Left cardiac atrium (tissue), 4 donors: ENCODE measurements at regions not wholly inside any gene's neighbourhood (a gene's known extent, or its start where the extent isn't known, plus 50 kb on each side); places are given as distances from the start of the nearest gene placed in this dataset.
"Not testable (repeated sequence)": the region's sequence is repeated elsewhere in the genome, so short reads cannot be mapped to it uniquely, and the experiment has no call there.

Experiments used
- ATAC-seq, 2 donors: fragments of 200-7000 bp; cut with Tn5 transposase; one replicate each; pipeline ENCODE4 v1.9.1; 2020; ENCODE audit warnings: mild to moderate bottlenecking in 2 of 2, moderate library complexity in 2 of 2
- DNase-seq: peaks from one replicate; pipeline ENCODE4 v3.0.0-alpha.2; 2020
- intact Hi-C, 2 donors: fragments of 100-400 bp; cut with DNase I; formaldehyde crosslinking; loops; one replicate each; pipeline versions ENCODE4 v1.14.1 to v1.15.1; 2022 to 2023
- donor health status: DM: no; HTN: yes; CAD: no.
- donor health status: DM: no; HTN: yes; CAD: no; lungs with severe emphysema.
- donor health status: DM: yes; HTN: yes; CAD: no.
- donor health status: Dilated cardiomyopathy.

DNA sequence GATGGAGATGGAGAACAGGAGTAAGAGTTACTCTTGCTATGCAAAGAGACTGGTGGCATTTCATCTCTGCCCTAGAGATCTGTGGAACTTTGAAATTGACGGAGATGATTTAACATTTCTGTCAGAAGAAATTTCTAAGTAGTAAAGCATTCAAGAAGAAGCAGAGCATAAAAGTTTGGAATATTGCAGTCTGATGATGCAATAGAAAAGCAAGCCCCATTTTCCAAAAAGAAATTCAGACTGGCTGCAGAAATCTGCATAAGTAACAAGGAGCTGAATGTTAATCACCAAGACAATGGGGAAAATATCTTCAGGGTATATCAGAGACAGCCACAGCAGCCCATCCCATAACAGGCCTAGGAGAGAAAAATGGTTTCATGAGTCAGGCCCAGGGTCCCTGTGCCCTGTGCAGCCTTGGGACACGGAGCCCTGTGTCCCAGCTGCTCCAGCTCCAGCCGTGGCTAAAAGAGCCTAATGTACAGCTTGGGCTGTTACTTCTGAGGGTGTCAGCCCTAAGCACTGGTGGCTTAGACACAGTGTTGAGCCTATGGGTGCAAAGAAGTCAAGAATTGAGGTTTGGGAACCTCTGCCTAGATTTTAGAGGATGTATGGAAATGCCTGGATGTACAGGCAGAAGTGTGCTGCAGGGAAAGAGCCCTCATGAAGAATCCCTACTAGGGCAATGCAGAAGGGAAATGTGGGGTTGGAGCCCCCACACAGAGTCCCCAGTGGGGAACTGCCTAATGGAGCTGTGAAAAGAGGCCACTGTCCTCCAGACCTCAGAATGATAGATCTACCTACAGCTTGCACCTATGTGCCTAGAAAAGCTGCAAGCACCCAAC is 616.6 kb downstream of the SLC16A7 start:
- ATAC-seq (no peak), DNase-seq (no peak)
- intact Hi-C loops: no loop called here

GRCh38 chr12:60213272-60213671 is 617.4 kb downstream of the SLC16A7 start:
- ATAC-seq, DNase-seq, intact Hi-C loops: not testable (repeated sequence)

- intact Hi-C loops: no loop called here
- DNase-seq (no peak), ATAC-seq (no peak)
These were observed 620.4 kb downstream of the SLC16A7 start for GRCh38 chr12:60216226-60216625.

DNA sequence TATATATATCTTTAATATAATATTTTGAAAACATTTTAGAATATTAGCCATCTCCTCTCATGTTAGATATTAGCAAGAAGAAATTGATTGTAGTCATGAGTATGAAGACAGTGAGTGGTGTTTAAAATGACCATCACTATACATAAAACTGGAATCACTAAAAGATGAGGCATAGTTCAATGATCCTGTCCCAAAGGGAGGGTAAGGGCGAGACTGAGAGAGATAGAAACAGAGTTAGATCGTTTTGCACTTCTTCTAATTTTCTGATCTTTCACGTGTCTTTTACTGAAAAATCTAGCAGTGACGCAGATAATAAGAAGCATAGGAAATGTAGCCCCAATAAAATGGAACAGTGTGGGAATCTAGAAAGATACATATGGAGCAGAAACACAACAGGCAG is 627.4 kb downstream of the SLC16A7 start:
- ATAC-seq: no peak
- no peak for DNase-seq
- intact Hi-C loops: no loop called here

DNA sequence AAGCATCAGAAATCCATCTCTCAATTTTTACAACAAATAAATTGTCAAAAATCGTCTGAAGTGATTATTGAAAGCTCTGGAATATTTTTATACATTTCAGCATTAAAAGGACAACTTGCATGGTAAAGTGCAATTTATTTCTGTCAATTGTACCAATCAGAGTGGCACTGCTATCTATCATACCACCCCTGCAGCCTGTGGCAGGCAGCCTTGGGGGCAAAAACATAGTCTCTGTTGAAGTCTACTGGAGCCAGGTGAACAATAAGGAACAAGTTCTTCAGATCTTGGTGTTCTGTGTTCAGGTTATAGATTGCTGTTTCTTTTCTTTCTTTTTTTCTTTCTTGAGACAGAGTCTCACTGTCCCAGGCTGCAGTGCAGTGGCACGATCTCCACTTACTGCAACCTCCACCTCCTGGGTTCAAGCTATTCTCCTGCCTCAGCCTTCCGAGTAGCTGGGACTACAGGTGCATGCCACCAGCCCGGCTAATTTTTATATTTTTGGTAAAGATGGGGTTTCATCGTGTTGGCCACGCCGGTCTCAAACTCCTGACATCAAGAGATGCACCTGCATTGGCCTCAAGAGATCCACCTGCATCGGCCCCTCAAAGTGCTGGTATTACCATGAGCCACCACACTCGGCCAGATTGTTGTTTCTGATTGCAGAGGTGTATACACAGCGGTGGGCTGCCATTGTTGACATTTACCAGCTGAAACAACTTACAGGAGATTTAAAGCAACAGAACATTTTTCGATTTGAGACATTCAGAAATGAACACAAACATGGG is 629.6 kb downstream of the SLC16A7 start:
- intact Hi-C loops: no loop called here
- DNase-seq: no peak
- ATAC-seq: no peak

DNA sequence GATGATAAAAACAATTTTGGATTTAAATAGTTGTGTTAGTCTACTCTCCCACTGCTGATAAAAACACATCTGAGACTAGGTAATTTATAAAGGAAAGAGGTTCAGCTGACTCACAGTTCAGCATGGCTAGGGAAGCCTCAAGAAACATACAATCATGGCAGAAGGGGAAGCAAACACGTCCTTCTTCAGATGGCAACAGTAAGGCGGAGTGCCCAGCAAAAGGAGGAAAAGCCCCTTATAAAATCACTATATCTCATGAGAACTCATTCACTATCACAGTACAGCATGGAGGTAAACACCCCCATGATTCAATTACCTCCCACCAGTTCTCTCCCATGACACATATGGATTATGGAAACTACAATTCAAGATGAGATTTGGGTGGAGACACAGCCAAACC is 632.1 kb downstream of the SLC16A7 start:
- DNase-seq (no peak), ATAC-seq (no peak)
- intact Hi-C loops: no loop called here

GRCh38 chr12:60230056-60230455 is 634.2 kb downstream of the SLC16A7 start:
- no peak for ATAC-seq
- intact Hi-C loops: no loop called here
- no peak for DNase-seq

DNA sequence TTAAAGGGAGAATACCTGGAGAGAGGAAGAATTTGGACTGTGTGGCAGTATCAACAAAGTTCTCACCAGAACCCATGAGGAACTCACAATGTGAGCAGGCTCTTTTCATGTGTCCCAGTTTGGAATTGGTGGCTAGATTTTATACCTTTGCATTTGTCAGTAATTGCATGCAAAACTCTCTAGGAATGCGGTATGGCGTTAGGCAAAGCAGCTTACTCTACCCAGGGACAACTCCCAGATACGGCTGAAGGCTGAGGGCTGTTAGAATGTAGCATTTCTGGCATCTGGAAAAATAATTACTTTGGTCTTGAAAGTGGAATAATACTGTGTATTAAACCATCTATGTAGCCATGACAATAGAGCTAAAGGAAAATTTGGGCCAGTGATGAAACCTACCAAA is 635.5 kb downstream of the SLC16A7 start:
- intact Hi-C loops: no loop called here
- ATAC-seq: no peak
- DNase-seq: no peak

DNA sequence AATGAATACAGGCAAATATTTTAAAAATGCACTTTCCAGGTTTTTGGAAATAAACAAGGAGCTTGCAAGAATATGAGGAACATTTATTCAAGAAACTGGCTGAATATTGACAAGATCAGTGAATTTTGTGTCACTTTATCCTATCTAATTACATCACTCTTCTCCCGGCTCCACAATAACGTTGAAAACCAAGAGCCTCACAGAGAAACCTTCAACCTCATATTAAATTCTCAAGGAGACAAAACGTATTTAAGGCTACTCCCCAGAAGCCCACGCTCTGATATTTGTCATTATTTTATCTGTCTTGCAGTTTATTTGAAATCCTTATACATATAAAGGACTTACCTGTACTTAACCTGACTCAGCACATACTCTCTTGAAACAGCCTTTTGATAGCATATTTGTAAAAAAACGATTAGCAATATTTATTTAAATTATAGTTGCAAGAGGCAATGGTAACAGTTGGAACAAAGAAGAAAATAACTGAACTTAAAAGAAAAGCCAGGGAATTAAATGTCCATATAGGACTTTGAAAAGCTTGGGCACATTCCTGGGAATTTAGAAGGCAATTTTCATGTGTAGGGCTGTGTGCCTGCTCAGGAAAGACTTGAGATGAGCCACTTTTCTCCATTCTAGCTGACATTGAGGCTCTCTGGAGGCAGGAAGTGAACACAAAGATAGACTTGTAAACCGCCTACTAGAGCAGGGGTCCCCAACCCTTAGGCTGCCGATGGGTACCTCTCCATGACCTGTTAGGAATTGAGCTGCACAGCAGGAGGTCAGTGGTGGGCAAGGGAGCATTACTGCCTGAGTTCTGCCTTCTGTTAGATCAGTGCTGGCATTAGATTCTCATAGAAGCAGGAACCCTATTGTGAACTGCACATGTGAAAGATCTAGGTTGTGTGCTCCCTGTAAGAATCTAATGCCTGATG is 636.4 kb downstream of the SLC16A7 start:
- intact Hi-C loops: no loop called here
- ATAC-seq: no peak
- DNase-seq: no peak

GRCh38 chr12:60234611-60235195 is 638.9 kb downstream of the SLC16A7 start:
- intact Hi-C loops, ATAC-seq, DNase-seq: not testable (repeated sequence)

GRCh38 chr12:60235261-60235660 is 639.4 kb downstream of the SLC16A7 start:
- intact Hi-C loops: no loop called here
- ATAC-seq: no peak
- DNase-seq: no peak

DNA sequence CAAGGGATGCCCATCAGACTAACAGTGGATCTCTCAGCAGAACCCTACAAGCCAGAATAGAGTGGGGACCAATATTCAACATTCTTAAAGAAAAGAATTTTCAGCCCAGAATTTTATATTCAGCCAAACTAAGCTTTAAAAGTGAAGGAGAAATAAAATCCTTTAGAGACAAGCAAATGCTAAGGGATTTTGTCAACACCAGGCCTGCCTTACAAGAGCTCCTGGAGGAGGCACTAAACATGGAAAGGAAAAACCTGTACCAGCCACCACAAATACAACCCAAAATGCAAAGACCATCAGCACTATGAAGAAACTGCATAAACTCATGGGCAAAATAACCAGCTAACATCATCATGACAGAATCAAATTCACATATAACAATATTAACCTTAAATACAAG is 640.6 kb downstream of the SLC16A7 start:
- DNase-seq, intact Hi-C loops, ATAC-seq: not testable (repeated sequence)

DNA sequence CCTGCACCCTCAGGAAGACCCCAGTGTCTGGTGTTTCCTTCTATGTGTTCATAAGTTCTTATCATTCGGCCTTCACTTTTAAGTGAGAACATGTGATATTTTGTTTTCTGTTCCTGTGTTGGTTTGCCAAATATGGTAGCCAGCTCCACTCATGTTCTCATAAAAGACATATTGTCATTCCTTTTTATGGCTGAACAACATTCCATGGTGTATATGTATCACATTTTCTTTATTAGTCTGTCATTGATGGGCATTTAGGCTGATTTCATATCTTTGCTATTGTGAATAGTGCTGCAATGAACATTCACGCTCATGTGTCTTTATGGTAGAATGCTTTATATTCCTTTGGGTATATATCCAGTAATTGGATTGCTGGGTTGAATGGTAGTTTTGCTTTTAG is 645.1 kb downstream of the SLC16A7 start:
- DNase-seq (no peak), ATAC-seq (no peak)
- intact Hi-C loops: no loop called here

DNA sequence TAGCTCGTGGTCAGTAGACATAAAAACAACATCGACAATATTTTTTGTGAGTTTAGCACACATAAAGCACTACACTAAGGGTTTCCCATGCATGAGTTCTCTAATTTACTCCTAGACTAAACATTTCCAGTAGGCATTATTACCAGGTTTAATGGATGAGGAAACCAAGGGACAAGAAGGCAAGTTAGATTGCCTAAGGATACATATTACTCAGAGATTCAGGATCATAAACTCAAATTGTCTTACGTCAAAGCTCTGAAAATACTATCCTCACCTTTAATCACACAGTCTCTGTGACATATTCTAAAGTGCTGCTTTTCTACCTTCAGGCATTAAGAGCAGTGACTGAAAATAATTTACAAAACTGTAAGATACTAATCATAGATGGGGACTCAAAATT is 655.3 kb downstream of the SLC16A7 start:
- intact Hi-C loops: no loop called here
- ATAC-seq: no peak

GRCh38 chr12:60252359-60253096 is 656.7 kb downstream of the SLC16A7 start:
- DNase-seq (no peak), ATAC-seq (no peak)
- intact Hi-C loops: no loop called here

More for the DNA sequence above, 655.3 kb downstream of the SLC16A7 start:
- DNase-seq: no peak

- ATAC-seq: no peak
These were observed 659.2 kb downstream of the SLC16A7 start for GRCh38 chr12:60255044-60255443.

DNA sequence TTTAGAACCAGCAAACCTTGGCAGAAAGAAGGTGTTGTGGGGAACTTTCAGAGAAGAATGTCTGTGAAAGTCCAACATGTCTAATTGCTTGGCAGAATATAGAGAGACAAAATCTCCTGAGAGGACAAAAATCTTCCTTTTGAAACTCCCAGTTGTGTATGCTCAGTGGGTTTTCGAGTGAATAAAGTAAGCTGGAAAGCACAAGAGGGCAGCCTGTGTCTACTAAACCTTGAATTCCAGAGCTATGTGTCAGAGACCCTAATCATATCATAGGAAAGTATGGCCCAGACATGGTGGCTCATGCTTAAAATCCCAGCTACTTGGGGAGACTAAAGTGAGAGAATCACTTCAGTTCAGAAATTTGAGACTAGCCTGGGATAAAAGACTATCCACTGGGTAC is 661.2 kb downstream of the SLC16A7 start:
- DNase-seq (no peak), ATAC-seq (no peak)
- intact Hi-C loops: no loop called here

More at GRCh38 chr12:60255044-60255443, 659.2 kb downstream of the SLC16A7 start:
- intact Hi-C loops: no loop called here
- no peak for DNase-seq

GRCh38 chr12:60259225-60259624 is 663.4 kb downstream of the SLC16A7 start:
- ATAC-seq (no peak), DNase-seq (no peak)
- intact Hi-C loops: no loop called here
